Liver (tissue), 8 donors: ENCODE measurements at regions not wholly inside any gene's neighbourhood (a gene's known extent, or its start where the extent isn't known, plus 50 kb on each side); places are given as distances from the start of the nearest gene placed in this dataset.

Experiments
- DNase-seq: peaks from one replicate; pipeline ENCODE4 v3.0.0-alpha.2; 2017; ENCODE audit warnings: low spot score
- H3K27ac ChIP-seq, 2 donors: one replicate each; pipeline ENCODE4 v1.7.0; 2013; ENCODE audit warnings: inconsistent platforms in 2 of 2, low read length in 2 of 2, control low read depth in 1 of 2, low read depth in 1 of 2, mild to moderate bottlenecking in 1 of 2
- H3K27me3 ChIP-seq, 4 donors: one replicate each; pipeline versions ENCODE4 v1.6.1 to v1.7.0; 2013; ENCODE audit warnings: low read length in 3 of 4, inconsistent platforms in 1 of 4, mild to moderate bottlenecking in 1 of 4, moderate library complexity in 1 of 4; ENCODE audit not compliant: control insufficient read depth in 4 of 4, insufficient read depth in 4 of 4
- H3K36me3 ChIP-seq, 4 donors: one replicate each; pipeline versions ENCODE4 v1.6.1 to v1.7.0; 2013; ENCODE audit warnings: low read length in 3 of 4, mild to moderate bottlenecking in 3 of 4, low read depth in 1 of 4, moderate library complexity in 1 of 4; ENCODE audit not compliant: control insufficient read depth in 4 of 4, insufficient read depth in 3 of 4
- H3K4me1 ChIP-seq, 4 donors: one replicate each; pipeline versions ENCODE4 v1.6.1 to v1.7.0; 2013; ENCODE audit warnings: low read length in 3 of 4, mild to moderate bottlenecking in 3 of 4, moderate library complexity in 1 of 4; ENCODE audit not compliant: control insufficient read depth in 4 of 4, insufficient read depth in 4 of 4
- H3K4me3 ChIP-seq, 3 donors: one replicate each; pipeline versions ENCODE4 v1.6.1 to v1.7.0; 2013; ENCODE audit warnings: low read length in 3 of 3, control low read depth in 1 of 3, low read depth in 1 of 3, mild to moderate bottlenecking in 1 of 3
- H3K9ac ChIP-seq, 2 donors: one replicate each; pipeline ENCODE4 v1.7.0; 2013; ENCODE audit warnings: low read length in 2 of 2, mild to moderate bottlenecking in 2 of 2, moderate library complexity in 2 of 2, control low read depth in 1 of 2, low read depth in 1 of 2
- H3K9me3 ChIP-seq, 4 donors: one replicate each; pipeline versions ENCODE4 v1.6.1 to v1.7.0; 2013; ENCODE audit warnings: low read length in 3 of 4; ENCODE audit not compliant: control insufficient read depth in 4 of 4
- ATF3 ChIP-seq: IDR thresholded peaks from 2 replicates; pipeline ENCODE4 v1.6.1; 2016; ENCODE audit warnings: antibody characterized with exemption
- CTCF ChIP-seq: fragments of 150-350 bp; IDR thresholded peaks from 2 replicates; pipeline ENCODE4 v1.5.1; 2017; ENCODE audit warnings: improper control_type of control experiment, low read depth, low read length; ENCODE audit not compliant: missing input control
- EGR1 ChIP-seq, 2 donors: IDR thresholded peaks; 2 replicates each; pipeline ENCODE4 v1.6.1; 2016 to 2018; ENCODE audit warnings: antibody characterized with exemption in 2 of 2, low read depth in 2 of 2
- FOXA1 ChIP-seq: IDR thresholded peaks from 2 replicates; pipeline ENCODE4 v1.6.1; 2016; ENCODE audit warnings: antibody characterized with exemption
- FOXA2 ChIP-seq: IDR thresholded peaks from 2 replicates; pipeline ENCODE4 v1.6.1; 2016; ENCODE audit warnings: antibody characterized with exemption
- GABPA ChIP-seq, 2 donors: IDR thresholded peaks in 1 of 2; conservative IDR thresholded peaks in 1 of 2; 2 replicates each; pipeline ENCODE4 v1.6.1; 2016; ENCODE audit warnings: antibody characterized with exemption in 2 of 2, mild to moderate bottlenecking in 1 of 2, moderate library complexity in 1 of 2
- HNF4A ChIP-seq, 2 donors: conservative IDR thresholded peaks; 2 replicates each; pipeline ENCODE4 v1.6.1; 2016; ENCODE audit warnings: antibody characterized with exemption in 2 of 2, mild to moderate bottlenecking in 2 of 2
- HNF4G ChIP-seq: IDR thresholded peaks from 2 replicates; pipeline ENCODE4 v1.6.1; 2016; ENCODE audit warnings: antibody characterized with exemption
- JUND ChIP-seq, 2 donors: IDR thresholded peaks; 2 replicates each; pipeline ENCODE4 v1.6.1; 2016; ENCODE audit warnings: antibody characterized with exemption in 2 of 2
- MAX ChIP-seq: IDR thresholded peaks from 2 replicates; pipeline ENCODE4 v1.6.1; 2016; ENCODE audit warnings: antibody characterized with exemption
- NR2F2 ChIP-seq: IDR thresholded peaks from 2 replicates; pipeline ENCODE4 v1.6.1; 2016; ENCODE audit warnings: antibody characterized with exemption
- RAD21 ChIP-seq, 2 donors: IDR thresholded peaks; 2 replicates each; pipeline ENCODE4 v1.6.1; 2016; ENCODE audit warnings: antibody characterized with exemption in 2 of 2, mild to moderate bottlenecking in 2 of 2
- REST ChIP-seq: IDR thresholded peaks from 2 replicates; pipeline ENCODE4 v1.6.1; 2016; ENCODE audit warnings: antibody characterized with exemption, mild to moderate bottlenecking
- RXRA ChIP-seq, 2 donors: IDR thresholded peaks; 2 replicates each; pipeline ENCODE4 v1.6.1; 2017 to 2018; ENCODE audit warnings: antibody characterized with exemption in 2 of 2, mild to moderate bottlenecking in 1 of 2
- SP1 ChIP-seq: IDR thresholded peaks from 2 replicates; pipeline ENCODE4 v1.6.1; 2018; ENCODE audit warnings: antibody characterized with exemption, mild to moderate bottlenecking
- TAF1 ChIP-seq: conservative IDR thresholded peaks from 2 replicates; pipeline ENCODE4 v1.6.1; 2016; ENCODE audit warnings: antibody characterized with exemption, mild to moderate bottlenecking
- YY1 ChIP-seq: IDR thresholded peaks from 2 replicates; pipeline ENCODE4 v1.6.1; 2016; ENCODE audit warnings: antibody characterized with exemption, mild to moderate bottlenecking
- WGBS: extraction: QIAGEN DNeasy Blood & Tissue Kit; methylation state at CpG from one replicate; pipeline ENCODE4 v1.1.7; 2013; 5-methylcytosine and 5-hydroxymethylcytosine counted together
- donor health status: healthy.
- donor health status: healthy.
- donor health status: healthy.
- donor health status: healthy.
- donor health status: healthy.

GRCh38 chr1:108043707-108044106, 78.7 kb upstream of the VAV3 start:
- no peak overlapping the region for H3K4me3 ChIP-seq
- H3K36me3 ChIP-seq, result no peaks in the 10 kb centered on the region
- WGBS, result 82% methylated on average over 8 of the region's 8 CpGs
- TF ChIP-seq HNF4G (no peak), REST (no peak), NR2F2 (no peak)
- H3K27me3 ChIP-seq, result no peaks in the 10 kb centered on the region
- H3K27ac ChIP-seq, result no peak overlapping the region
- no peak for DNase-seq
- no peak overlapping the region for H3K9ac ChIP-seq
- no peaks in the 10 kb centered on the region for H3K9me3 ChIP-seq
- H3K4me1 ChIP-seq, result no peaks in the 10 kb centered on the region

GRCh38 chr1:108042610-108043009, 77.6 kb upstream of the VAV3 start:
- whole genome bisulfite sequencing, result 100% methylated on average over 1 of the region's 1 CpG

More at GRCh38 chr1:108042610-108043009, 77.6 kb upstream of the VAV3 start:
- H3K27me3 ChIP-seq, result no peaks in the 10 kb centered on the region
- H3K27ac ChIP-seq, result no peak overlapping the region
- no peak for TF ChIP-seq RXRA (IDR thresholded peaks at IDR 0.05)
- TF ChIP-seq NR2F2, result no peak
- no peak for TF ChIP-seq ATF3
- no peak for TF ChIP-seq YY1
- no peak for TF ChIP-seq EGR1 (IDR thresholded peaks at IDR 0.05; ENCODE audit: low read depth in 2 of 2)
- TF ChIP-seq HNF4A (conservative IDR thresholded peaks at IDR 0.05), result no peak
- no peak for TF ChIP-seq MAX
- TF ChIP-seq FOXA2, result no peak
- TF ChIP-seq RAD21 (IDR thresholded peaks at IDR 0.05), result no peak
- no peak for TF ChIP-seq JUND (IDR thresholded peaks at IDR 0.05)
- TF ChIP-seq FOXA1, result no peak
- TF ChIP-seq TAF1, result no peak
- TF ChIP-seq REST, result no peak
- no peak for TF ChIP-seq SP1
- no peak for TF ChIP-seq CTCF
- no peak for TF ChIP-seq GABPA (IDR thresholded peaks at IDR 0.05 in 1 of 2, conservative IDR thresholded peaks at IDR 0.05 in 1 of 2)
- no peak overlapping the region for H3K4me3 ChIP-seq
- H3K9me3 ChIP-seq, result no peaks in the 10 kb centered on the region
- H3K9ac ChIP-seq, result no peak overlapping the region
- no peaks in the 10 kb centered on the region for H3K4me1 ChIP-seq
- no peak for DNase-seq
- H3K36me3 ChIP-seq, result no peaks in the 10 kb centered on the region
